HCT116 (cell line): ENCODE measurements at regions not wholly inside any gene's neighbourhood (a gene's known extent, or its start where the extent isn't known, plus 50 kb on each side); places are given as distances from the start of the nearest gene placed in this dataset.

Experiments
- ATAC-seq: fragments of 200-7000 bp; cut with Tn5 transposase; 2 replicates; pipeline ENCODE4 v1.9.1; 2020; ENCODE audit warnings: mild to moderate bottlenecking, moderate library complexity
- BruUV-seq: library from RNA; stranded (reverse); fragments of 400-500 nt; replicated peaks from 2 replicates; lab custom pipeline; 2021; lab: Mats Ljungman, UMichigan
- CTCF ChIA-PET: fragments of 300-600 bp; sonication (Branson Sonifier 250); formaldehyde crosslinking; loops from one replicate; lab custom pipeline; 2021; ENCODE audit warnings: antibody characterized with exemption; lab: Charles Lee
- POLR2A ChIA-PET: fragments of 300-600, 350-600 bp; sonication (Branson Sonifier 250); formaldehyde crosslinking; loops from one replicate; lab custom pipeline; 2021; ENCODE audit warnings: antibody characterized with exemption; lab: Charles Lee
- RAD21 ChIA-PET, 2 experiments: fragments of 300-600 bp; sonication (Branson Sonifier 250); formaldehyde crosslinking; loops; one replicate each; lab custom pipeline; 2023; ENCODE audit warnings: low total read pairs in 2 of 2; ENCODE audit not compliant: uncharacterized antibody in 2 of 2, unreplicated experiment in 2 of 2, low non-redundant PET in 1 of 2; lab: Charles Lee
- DNase-seq: peaks from one replicate; pipeline ENCODE4 v3.0.0-alpha.2; 2010; ENCODE audit warnings: low read depth, low spot score
- H2AFZ ChIP-seq: fragments of 200-600 bp; shearing (Covaris generic), sonication (generic); 2 replicates; pipeline ENCODE4 v1.6.1; 2017; ENCODE audit warnings: low read depth, mixed run types, mixed read lengths, antibody characterized with exemption, low read length; ENCODE audit not compliant: poor library complexity, severe bottlenecking
- H3K27ac ChIP-seq: 2 replicates; pipeline ENCODE4 v1.5.1; 2012; ENCODE audit warnings: low read depth, low read length
- H3K27me3 ChIP-seq: fragments of 200-600 bp; sonication (generic); 2 replicates; pipeline ENCODE4 v1.6.1; 2016; ENCODE audit warnings: mixed run types, low read length, mixed read lengths; ENCODE audit not compliant: insufficient read depth
- H3K36me3 ChIP-seq, 2 experiments: fragments of 200-500 bp in 1 of 2; fragments of 200-600 bp in 1 of 2; sonication (Bioruptor generic) in 1 of 2; sonication (generic) in 1 of 2; 2 replicates each; pipeline versions ENCODE4 v1.5.1 to v1.6.1; 2014 to 2016; ENCODE audit warnings: low read length in 2 of 2, inconsistent platforms in 1 of 2, mixed read lengths in 1 of 2, mixed run types in 1 of 2; ENCODE audit not compliant: insufficient read depth in 2 of 2, control insufficient read depth in 1 of 2
- H3K4me1 ChIP-seq, 2 experiments: fragments of 200-600 bp in 1 of 2; sonication (generic) in 1 of 2; 2 replicates each; pipeline versions ENCODE4 v1.5.1 to v1.6.1; 2012 to 2017; ENCODE audit warnings: low read length in 2 of 2, inconsistent platforms in 1 of 2, mild to moderate bottlenecking in 1 of 2, mixed read lengths in 1 of 2, mixed run types in 1 of 2, moderate library complexity in 1 of 2; ENCODE audit not compliant: insufficient read depth in 2 of 2, control insufficient read depth in 1 of 2
- H3K4me2 ChIP-seq: fragments of 200-600 bp; sonication (generic); 2 replicates; pipeline ENCODE4 v1.6.1; 2017; ENCODE audit warnings: mixed run types, low read length, mixed read lengths
- H3K4me3 ChIP-seq, 2 experiments: fragments of 200-600 bp in 1 of 2; sonication (generic) in 1 of 2; replicated peaks in 1 of 2; 2 replicates each; pipeline ENCODE4 v1.5.1; 2011 to 2016; ENCODE audit warnings: low read length in 2 of 2, control low read depth in 1 of 2, low read depth in 1 of 2, mild to moderate bottlenecking in 1 of 2, mixed read lengths in 1 of 2, mixed run types in 1 of 2
- H3K79me2 ChIP-seq: fragments of 200-600 bp; sonication (generic); 2 replicates; pipeline ENCODE4 v1.6.1; 2017; ENCODE audit warnings: mild to moderate bottlenecking, mixed run types, low read length, moderate library complexity, mixed read lengths; ENCODE audit not compliant: insufficient read depth
- H3K9ac ChIP-seq: fragments of 200-600 bp; sonication (generic); 2 replicates; pipeline ENCODE4 v1.6.1; 2016; ENCODE audit warnings: low read length, mixed read lengths
- H3K9me2 ChIP-seq: fragments of 200-600 bp; sonication (generic), shearing (Covaris generic); 2 replicates; pipeline ENCODE4 v1.6.1; 2017; ENCODE audit warnings: mixed run types, mild to moderate bottlenecking, moderate library complexity; ENCODE audit not compliant: insufficient read depth
- H3K9me3 ChIP-seq, 2 experiments: fragments of 200-500 bp in 1 of 2; fragments of 200-600 bp in 1 of 2; sonication (Bioruptor generic) in 1 of 2; sonication (generic) in 1 of 2; 2 replicates each; pipeline ENCODE4 v1.6.1; 2014 to 2017; ENCODE audit warnings: low read length in 2 of 2, mixed read lengths in 2 of 2, inconsistent platforms in 1 of 2, low read depth in 1 of 2, mild to moderate bottlenecking in 1 of 2, mixed run types in 1 of 2, moderate library complexity in 1 of 2; ENCODE audit not compliant: control insufficient read depth in 1 of 2, insufficient read depth in 1 of 2
- H4K20me1 ChIP-seq: fragments of 200-600 bp; sonication (generic), shearing (Covaris generic); 2 replicates; pipeline ENCODE4 v1.6.1; 2017; ENCODE audit warnings: mixed run types, mild to moderate bottlenecking, moderate library complexity; ENCODE audit not compliant: insufficient read depth
- CBX3 ChIP-seq: IDR thresholded peaks from 2 replicates; pipeline ENCODE4 v1.6.1; 2012; ENCODE audit warnings: low read depth
- CEBPB ChIP-seq: IDR thresholded peaks from 2 replicates; pipeline ENCODE4 v1.6.1; 2012; ENCODE audit warnings: low read depth
- EGR1 ChIP-seq: IDR thresholded peaks from 2 replicates; pipeline ENCODE4 v1.6.1; 2012; ENCODE audit warnings: low read depth
- ELF1 ChIP-seq: IDR thresholded peaks from 2 replicates; pipeline ENCODE4 v1.6.1; 2012; ENCODE audit warnings: low read depth, borderline replicate concordance
- EZH2 ChIP-seq: fragments of 200-600 bp; sonication (generic); IDR thresholded peaks from 2 replicates; pipeline ENCODE4 v1.6.1; 2017; ENCODE audit warnings: antibody characterized with exemption, mixed run types
- EZH2phosphoT487 ChIP-seq: fragments of 200-600 bp; IDR thresholded peaks from 2 replicates; pipeline ENCODE4 v1.6.1; 2018; ENCODE audit warnings: antibody characterized with exemption, borderline replicate concordance
- FOSL1 ChIP-seq: IDR thresholded peaks from 2 replicates; pipeline ENCODE4 v1.6.1; 2012; ENCODE audit warnings: low read depth
- JUND ChIP-seq: IDR thresholded peaks from 2 replicates; pipeline ENCODE4 v1.6.1; 2012
- POLR2A ChIP-seq: IDR thresholded peaks from 2 replicates; pipeline ENCODE4 v1.7.0; 2011; ENCODE audit warnings: borderline replicate concordance; ENCODE audit not compliant: insufficient read depth, insufficient read length; ENCODE audit errors: extremely low read depth
- POLR2AphosphoS5 ChIP-seq: IDR thresholded peaks from 2 replicates; pipeline ENCODE4 v1.6.1; 2011; ENCODE audit warnings: mild to moderate bottlenecking, low read depth, low read length, moderate library complexity
- RAD21 ChIP-seq: IDR thresholded peaks from 2 replicates; pipeline ENCODE4 v1.6.1; 2012; ENCODE audit warnings: low read depth, mild to moderate bottlenecking
- SIN3A ChIP-seq: IDR thresholded peaks from 2 replicates; pipeline ENCODE4 v1.6.1; 2012; ENCODE audit warnings: low read depth
- YY1 ChIP-seq: IDR thresholded peaks from 2 replicates; pipeline ENCODE4 v1.6.1; 2011; ENCODE audit warnings: low read length, low read depth, moderate library complexity, mild to moderate bottlenecking; ENCODE audit not compliant: insufficient replicate concordance; ENCODE audit errors: extremely low read depth
- ZFX ChIP-seq: fragments of 450-650 bp; IDR thresholded peaks from 2 replicates; pipeline ENCODE4 v1.6.1; 2017
- ZNF274 ChIP-seq: fragments of 200-500 bp; sonication (Bioruptor generic); IDR thresholded peaks from 2 replicates; pipeline ENCODE4 v1.6.1; 2014; ENCODE audit warnings: mild to moderate bottlenecking, low read depth, low read length, inconsistent platforms
- intact Hi-C: fragments of 100-400 bp; cut with micrococcal nuclease; formaldehyde crosslinking; loops from 2 replicates; pipeline ENCODE4 v1.10.0; 2022
- TF ChIP-seq, protein P1 (sequence below): IDR thresholded peaks from 2 replicates; pipeline ENCODE4 v1.6.1; 2012; ENCODE audit warnings: low read depth
- TF ChIP-seq, protein P2 (sequence below), 3 experiments: fragments of 200-600 bp in 1 of 3; sonication (generic) in 1 of 3; IDR thresholded peaks in 2 of 3; conservative IDR thresholded peaks in 1 of 3; 2 replicates each; pipeline ENCODE4 v1.5.1; 2012 to 2017; ENCODE audit warnings: low read depth in 2 of 3, low read length in 2 of 3, antibody characterized with exemption in 1 of 3, borderline replicate concordance in 1 of 3, control low read depth in 1 of 3, mild to moderate bottlenecking in 1 of 3, mixed read lengths in 1 of 3, mixed run types in 1 of 3, moderate library complexity in 1 of 3; ENCODE audit not compliant: insufficient read depth in 1 of 3
- TF ChIP-seq, protein P3 (sequence below): IDR thresholded peaks from 2 replicates; pipeline ENCODE4 v1.6.1; 2012
- TF ChIP-seq, protein P4 (sequence below): IDR thresholded peaks from 2 replicates; pipeline ENCODE4 v1.6.1; 2012

DNA sequence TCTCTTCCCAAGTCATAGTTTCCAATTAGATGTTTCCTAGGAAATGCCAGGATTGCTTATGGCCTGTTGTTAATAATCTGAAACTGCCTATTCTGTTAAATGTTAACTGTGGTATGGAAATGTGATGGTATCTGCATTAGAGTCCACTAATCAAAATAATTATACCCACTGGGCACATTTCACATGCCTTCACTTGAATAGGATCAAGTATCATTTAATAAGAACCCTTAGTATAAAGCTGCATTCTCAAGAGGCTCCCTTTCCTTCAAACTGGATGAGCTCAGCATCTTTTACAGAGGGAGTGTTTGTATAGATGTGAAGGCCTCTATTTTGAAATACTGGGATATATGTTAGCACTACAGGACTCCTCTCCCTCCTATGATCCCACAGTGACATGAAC lies 477.2 kb upstream of the VRK2 start:
- H3K9ac ChIP-seq: no peak overlapping the region
- RAD21 ChIA-PET: no interaction called here
- no peaks in the 10 kb centered on the region for H3K9me3 ChIP-seq
- H4K20me1 ChIP-seq: no peaks in the 10 kb centered on the region
- H3K27ac ChIP-seq: no peak overlapping the region
- no peaks in the 10 kb centered on the region for H3K79me2 ChIP-seq
- H3K4me1 ChIP-seq: no peaks in the 10 kb centered on the region
- H3K9me2 ChIP-seq: no peaks in the 10 kb centered on the region
- TF ChIP-seq, protein P1, sequence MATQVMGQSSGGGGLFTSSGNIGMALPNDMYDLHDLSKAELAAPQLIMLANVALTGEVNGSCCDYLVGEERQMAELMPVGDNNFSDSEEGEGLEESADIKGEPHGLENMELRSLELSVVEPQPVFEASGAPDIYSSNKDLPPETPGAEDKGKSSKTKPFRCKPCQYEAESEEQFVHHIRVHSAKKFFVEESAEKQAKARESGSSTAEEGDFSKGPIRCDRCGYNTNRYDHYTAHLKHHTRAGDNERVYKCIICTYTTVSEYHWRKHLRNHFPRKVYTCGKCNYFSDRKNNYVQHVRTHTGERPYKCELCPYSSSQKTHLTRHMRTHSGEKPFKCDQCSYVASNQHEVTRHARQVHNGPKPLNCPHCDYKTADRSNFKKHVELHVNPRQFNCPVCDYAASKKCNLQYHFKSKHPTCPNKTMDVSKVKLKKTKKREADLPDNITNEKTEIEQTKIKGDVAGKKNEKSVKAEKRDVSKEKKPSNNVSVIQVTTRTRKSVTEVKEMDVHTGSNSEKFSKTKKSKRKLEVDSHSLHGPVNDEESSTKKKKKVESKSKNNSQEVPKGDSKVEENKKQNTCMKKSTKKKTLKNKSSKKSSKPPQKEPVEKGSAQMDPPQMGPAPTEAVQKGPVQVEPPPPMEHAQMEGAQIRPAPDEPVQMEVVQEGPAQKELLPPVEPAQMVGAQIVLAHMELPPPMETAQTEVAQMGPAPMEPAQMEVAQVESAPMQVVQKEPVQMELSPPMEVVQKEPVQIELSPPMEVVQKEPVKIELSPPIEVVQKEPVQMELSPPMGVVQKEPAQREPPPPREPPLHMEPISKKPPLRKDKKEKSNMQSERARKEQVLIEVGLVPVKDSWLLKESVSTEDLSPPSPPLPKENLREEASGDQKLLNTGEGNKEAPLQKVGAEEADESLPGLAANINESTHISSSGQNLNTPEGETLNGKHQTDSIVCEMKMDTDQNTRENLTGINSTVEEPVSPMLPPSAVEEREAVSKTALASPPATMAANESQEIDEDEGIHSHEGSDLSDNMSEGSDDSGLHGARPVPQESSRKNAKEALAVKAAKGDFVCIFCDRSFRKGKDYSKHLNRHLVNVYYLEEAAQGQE: no peak
- TF ChIP-seq, protein P2, sequence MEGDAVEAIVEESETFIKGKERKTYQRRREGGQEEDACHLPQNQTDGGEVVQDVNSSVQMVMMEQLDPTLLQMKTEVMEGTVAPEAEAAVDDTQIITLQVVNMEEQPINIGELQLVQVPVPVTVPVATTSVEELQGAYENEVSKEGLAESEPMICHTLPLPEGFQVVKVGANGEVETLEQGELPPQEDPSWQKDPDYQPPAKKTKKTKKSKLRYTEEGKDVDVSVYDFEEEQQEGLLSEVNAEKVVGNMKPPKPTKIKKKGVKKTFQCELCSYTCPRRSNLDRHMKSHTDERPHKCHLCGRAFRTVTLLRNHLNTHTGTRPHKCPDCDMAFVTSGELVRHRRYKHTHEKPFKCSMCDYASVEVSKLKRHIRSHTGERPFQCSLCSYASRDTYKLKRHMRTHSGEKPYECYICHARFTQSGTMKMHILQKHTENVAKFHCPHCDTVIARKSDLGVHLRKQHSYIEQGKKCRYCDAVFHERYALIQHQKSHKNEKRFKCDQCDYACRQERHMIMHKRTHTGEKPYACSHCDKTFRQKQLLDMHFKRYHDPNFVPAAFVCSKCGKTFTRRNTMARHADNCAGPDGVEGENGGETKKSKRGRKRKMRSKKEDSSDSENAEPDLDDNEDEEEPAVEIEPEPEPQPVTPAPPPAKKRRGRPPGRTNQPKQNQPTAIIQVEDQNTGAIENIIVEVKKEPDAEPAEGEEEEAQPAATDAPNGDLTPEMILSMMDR (IDR thresholded peaks at IDR 0.05 in 2 of 3, conservative IDR thresholded peaks at IDR 0.05 in 1 of 3; ENCODE audit: borderline replicate concordance in 1 of 3, insufficient read depth in 1 of 3, low read depth in 2 of 3, low read length in 2 of 3): no peak
- no peak for TF ChIP-seq ELF1
- TF ChIP-seq, protein P3, sequence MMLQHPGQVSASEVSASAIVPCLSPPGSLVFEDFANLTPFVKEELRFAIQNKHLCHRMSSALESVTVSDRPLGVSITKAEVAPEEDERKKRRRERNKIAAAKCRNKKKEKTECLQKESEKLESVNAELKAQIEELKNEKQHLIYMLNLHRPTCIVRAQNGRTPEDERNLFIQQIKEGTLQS: no peak
- TF ChIP-seq CBX3: no peak
- TF ChIP-seq ZFX: no peak
- TF ChIP-seq FOSL1: no peak
- TF ChIP-seq EZH2: no peak
- TF ChIP-seq SIN3A: no peak
- TF ChIP-seq CEBPB: no peak
- no peak for TF ChIP-seq JUND
- no peak for TF ChIP-seq POLR2AphosphoS5
- TF ChIP-seq POLR2A: no peak
- TF ChIP-seq EZH2phosphoT487: no peak
- no peak for TF ChIP-seq ZNF274
- TF ChIP-seq EGR1: no peak
- no peak for TF ChIP-seq RAD21
- no peak for TF ChIP-seq YY1
- TF ChIP-seq, protein P4, sequence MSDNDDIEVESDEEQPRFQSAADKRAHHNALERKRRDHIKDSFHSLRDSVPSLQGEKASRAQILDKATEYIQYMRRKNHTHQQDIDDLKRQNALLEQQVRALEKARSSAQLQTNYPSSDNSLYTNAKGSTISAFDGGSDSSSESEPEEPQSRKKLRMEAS: no peak
- TF ChIP-seq, all 23 proteins: peak for 0
- H2AFZ ChIP-seq: no peak overlapping the region
- no TSS peak for BruUV-seq
- intact Hi-C loops: no loop called here
- no peak for DNase-seq
- POLR2A ChIA-PET: no interaction called here
- ATAC-seq: no peak
- no peaks in the 10 kb centered on the region for H3K27me3 ChIP-seq
- CTCF ChIA-PET: no interaction called here
- H3K36me3 ChIP-seq: no peaks in the 10 kb centered on the region
- no peak overlapping the region for H3K4me3 ChIP-seq
- no peak overlapping the region for H3K4me2 ChIP-seq
